ENCODE measurements at regions not wholly inside any gene's neighbourhood (a gene's known extent, or its start where the extent isn't known, plus 50 kb on each side); places are given as distances from the start of the nearest gene placed in this dataset.
"Not testable (repeated sequence)": the region's sequence is repeated elsewhere in the genome, so short reads cannot be mapped to it uniquely, and the experiment has no call there.

DNA sequence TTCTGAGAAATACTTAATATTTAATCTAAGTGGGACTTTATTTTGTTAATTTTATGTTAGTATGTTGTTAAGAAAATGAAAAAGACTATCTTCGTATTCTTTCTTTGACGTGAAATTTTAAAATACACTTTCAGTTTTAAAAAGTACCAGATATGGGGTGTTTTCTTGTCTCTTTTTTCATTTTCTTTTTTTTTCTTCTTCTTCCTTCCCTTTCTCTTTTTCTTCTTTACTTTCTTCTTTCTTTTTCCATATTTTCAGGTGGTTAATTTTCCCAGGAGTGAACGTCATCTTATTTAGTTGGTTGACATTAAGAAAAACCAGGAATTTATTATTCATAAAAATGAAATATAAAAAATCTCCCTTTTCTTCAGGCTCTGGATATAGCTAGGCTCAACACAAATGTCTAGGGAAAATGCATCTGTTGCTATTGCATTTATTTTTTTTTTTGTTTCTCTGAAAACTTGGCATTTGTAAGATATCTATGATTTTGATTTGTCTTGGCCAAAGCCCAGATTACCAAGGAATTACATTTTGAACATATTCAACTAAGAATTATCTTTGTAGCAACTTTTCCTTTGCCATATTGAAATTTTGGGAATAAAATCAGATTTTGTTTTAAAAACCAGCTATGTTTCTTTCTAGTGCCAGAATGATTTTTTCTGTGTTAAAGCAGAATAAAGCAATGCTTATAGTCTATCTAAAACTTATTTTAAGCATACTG, 241.3 kb upstream of the FOXP2 start:
- DNase-seq, result no peak

GRCh38 chr7:114169389-114169788, 245.2 kb upstream of the FOXP2 start:
- not testable (repeated sequence) for DNase-seq

DNA sequence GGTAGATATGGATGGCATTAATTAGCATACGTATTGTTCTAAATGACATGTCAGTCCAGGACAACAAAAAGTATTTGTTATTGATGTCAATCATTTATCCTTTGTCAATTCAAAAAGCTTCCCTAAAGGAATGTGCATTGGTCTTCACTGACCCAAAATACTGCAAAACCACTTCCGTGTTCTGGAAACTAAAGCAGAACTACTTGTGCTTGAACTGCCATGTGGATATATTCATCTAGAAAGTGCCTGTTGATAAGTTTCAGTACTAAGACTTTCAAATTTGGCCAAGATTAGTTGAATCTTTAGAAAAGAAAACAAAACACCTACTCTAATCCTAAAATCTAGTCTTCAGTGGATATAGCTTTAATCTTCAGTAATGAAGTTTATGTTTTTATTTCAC, 242.1 kb upstream of the PPP1R3A start:
- DNase-seq, result no peak

- DNase-seq, result no peak
These were observed 240.0 kb upstream of the PPP1R3A start for GRCh38 chr7:114158854-114159253.

GRCh38 chr7:114158275-114158674, 239.5 kb upstream of the PPP1R3A start:
- no peak for DNase-seq

DNA sequence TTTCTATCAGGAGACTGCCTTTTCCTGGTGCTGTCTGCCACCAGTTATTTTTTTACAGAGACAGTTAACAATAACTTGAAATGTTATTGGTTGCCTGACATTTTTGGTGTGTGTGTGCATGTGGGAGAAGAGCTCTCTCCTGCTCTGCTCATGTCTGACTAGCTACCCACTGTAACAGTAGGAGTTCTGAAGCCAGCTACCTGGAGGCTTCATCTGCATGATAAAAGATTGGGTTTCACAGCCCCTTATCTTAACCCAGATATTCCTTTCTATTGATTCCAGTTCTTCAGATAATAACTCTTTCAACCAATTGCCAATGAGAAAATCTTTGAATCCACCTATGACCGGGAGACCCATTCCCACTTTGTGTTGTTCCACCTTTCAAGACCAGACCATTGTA, 237.4 kb upstream of the PPP1R3A start:
- no peak for DNase-seq

DNA sequence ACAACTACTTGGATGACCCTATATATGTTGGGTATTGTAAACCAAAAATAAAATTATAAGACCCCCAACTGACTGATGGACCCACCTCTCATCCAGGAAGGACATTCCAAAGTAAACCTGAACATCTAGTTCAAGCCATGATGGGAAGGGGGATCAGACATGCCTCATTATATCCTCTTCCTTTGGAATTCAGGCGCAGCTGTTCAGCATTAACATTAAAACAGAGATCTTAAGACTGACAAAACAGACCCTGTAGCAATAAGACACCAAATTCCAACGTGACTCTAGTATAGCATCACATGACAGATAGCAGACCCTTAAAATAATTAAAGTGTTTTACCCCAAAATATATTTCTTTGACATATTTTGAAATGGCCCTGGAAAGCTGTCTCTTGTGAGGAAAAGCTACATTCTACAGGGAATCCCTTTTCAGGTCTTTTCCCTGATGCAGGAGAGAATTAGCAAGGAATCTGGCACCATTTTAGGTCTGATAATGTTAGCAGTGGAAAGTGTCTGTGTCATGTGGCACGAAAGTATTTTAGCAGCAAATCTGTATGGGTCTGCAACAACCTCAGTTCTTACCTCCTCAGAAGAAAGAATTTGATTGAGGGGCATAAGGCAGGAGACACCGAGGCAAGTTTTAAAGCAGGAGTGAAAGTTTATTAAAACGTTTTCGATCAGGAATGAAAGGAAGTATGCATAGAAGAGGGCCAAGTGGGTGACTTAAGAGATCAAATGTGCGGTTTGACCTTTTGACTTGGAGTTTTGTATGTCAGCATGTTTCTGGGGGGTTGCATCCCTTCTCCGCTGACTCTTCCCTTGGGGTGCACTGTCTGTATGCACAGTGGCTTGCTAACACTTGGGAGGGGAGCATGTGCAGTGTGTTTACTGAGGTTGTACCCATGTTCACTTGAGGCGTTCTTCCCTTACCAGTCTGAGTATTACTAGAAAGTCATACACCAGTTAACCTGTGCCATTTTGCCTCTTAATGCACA, 236.6 kb upstream of the PPP1R3A start:
- no peak for DNase-seq

DNA sequence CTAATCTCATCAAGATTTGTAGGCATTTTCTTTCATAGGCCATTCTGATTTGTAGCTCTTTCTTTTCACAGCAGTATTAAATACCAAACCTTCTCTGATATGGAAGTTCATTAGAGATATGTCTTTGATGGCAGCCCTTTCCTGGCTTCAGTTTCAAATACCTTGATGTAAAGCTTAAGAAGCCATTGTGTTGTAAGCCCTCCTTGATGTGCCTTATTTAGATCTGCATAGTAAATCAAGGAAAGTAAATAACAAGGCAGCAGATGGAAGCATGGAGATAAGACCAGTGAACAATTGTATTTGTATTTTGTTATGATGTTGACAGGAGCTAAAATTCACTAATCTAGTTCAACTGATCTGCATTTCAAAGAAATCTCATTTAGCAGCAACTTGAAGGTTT, 234.9 kb upstream of the PPP1R3A start:
- DNase-seq, result no peak

- no peak for DNase-seq
These were observed 233.6 kb upstream of the PPP1R3A start for GRCh38 chr7:114152314-114152938.

- DNase-seq, result no peak
These were observed 233.0 kb upstream of the PPP1R3A start for GRCh38 chr7:114151777-114152176.

DNA sequence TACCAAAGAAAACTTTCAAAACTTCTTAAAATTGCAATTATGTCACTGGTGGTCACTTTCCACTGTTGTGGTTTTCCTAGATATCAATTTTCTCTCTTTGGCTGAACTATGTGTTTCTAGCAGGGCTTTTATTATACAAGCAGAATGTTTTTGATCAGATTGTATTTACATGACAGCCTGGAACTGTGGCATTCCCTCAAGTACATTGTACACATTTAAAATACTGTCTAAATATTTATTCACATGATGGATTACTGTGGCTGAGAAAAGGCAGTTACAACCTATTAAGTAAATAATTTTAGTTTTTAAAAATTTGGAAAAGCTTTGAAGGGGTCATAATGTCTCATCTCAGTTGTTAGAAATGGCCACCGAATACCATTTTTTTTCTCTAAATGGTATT, 231.9 kb upstream of the PPP1R3A start:
- no peak for DNase-seq

DNA sequence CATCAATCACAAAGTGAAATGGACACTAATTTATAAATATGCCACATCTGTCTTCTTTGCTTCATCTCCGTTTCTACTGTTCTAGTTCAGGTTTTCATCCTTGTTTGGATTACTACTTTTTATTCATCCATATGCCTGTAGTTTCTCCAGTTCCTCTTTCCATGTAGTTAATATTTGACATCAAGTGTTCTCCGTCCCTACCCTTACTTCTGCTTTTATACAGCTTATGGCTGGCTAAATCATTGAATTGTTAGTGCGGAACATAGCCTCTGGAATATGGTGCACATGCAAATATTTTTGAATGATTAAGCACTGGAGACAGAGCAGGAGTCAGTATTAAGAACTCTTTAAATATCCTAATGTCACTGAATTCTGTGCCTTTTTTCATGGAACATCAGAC, 230.0 kb upstream of the PPP1R3A start:
- DNase-seq, result no peak

DNA sequence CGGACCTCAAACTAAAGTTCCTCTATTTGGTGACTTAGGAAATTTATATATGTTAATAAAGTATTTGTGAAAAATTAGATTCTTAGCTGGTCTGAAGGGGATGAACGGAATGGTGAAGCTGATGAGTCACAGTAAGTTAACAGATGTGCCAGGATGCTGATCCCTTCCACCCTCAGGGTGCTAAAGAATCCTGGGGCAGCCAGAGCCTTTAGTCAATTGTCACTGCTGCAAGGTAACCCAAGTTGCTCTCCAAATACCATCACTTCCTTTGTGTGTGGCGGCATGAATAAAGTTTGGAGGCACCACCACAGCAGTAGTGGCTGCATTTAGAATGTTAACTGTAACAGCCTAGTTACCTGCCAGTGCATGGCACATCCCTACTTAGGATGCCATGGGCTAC, 222.6 kb upstream of the PPP1R3A start:
- DNase-seq, result no peak

DNA sequence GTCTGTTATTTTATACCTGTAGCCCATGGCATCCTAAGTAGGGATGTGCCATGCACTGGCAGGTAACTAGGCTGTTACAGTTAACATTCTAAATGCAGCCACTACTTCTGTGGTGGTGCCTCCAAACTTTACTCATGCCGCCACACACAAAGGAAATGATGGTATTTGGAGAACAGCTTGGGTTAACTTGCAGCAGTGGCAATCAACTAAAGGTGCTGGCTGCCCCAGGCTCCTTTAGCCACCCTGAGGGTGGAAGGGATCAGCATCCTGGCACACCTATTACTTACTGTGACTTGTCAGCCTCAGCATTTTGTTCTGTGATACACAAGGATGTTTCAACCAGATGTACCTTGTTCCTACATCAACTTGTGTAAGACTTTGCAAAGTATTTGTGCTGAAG, 221.8 kb upstream of the PPP1R3A start:
- no peak for DNase-seq

GRCh38 chr7:114139690-114140089, 220.9 kb upstream of the PPP1R3A start:
- DNase-seq, result not testable (repeated sequence)

- DNase-seq, result no peak
These were observed 219.8 kb upstream of the PPP1R3A start for GRCh38 chr7:114138587-114138986.

DNA sequence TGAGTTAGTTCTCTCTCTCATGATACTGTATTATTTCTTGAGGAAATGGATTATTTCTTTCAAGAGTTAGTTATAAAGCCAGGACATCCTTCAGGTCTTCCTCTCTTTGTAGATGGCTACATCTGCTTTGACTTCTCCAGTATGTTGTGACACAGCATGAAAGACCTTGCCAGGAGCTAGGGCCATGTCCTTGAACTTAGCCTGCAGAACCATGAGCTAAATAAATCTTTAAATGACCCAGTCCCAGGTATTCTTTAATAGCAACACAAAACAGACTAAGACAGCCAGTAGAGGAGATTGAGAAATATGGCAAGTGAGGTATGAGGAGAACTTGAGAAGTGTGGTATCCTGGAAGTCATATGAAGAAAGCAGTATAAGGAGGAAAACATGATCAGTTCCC, 214.9 kb upstream of the PPP1R3A start:
- no peak for DNase-seq

- peak; percentile 5 for DNase-seq
These were observed 212.1 kb upstream of the PPP1R3A start for GRCh38 chr7:114130866-114131265.

DNA sequence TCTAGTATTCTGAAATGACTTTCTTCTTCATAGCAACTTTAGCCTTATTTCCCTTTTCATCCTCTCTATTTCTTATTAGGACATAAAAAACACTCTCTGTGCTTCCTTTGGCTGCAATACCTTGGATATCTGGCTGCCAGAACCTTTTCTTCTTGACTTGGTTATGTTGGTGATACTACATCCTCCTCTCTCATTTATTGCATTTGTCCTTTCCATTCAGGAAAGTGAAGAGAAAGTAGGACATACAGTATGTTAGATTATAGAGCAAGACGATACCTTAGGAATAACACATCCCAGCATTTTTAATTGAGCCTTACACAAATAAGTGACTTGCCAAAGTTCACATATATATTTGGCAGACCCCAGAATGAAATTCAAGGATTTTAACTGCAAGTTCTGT, 210.1 kb upstream of the PPP1R3A start:
- DNase-seq, result no peak

DNA sequence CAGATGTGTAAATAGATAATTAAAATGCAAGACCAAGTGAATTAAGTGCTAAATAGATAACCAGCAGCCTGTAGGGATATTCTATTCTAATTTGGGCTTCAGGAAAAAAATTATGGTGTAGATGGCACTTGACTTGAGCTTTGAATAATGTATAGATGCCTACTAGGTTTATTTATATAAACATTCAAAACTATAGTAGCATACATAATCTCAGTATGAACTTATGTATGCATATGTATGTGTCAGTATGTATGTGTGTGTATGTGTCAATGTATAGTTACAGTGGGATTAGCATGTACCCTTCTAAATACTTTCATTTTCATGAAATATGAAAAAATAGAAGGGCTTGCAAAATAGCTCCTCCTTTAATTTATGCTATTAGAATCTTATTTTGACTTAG, 207.3 kb upstream of the PPP1R3A start:
- DNase-seq, result no peak

DNA sequence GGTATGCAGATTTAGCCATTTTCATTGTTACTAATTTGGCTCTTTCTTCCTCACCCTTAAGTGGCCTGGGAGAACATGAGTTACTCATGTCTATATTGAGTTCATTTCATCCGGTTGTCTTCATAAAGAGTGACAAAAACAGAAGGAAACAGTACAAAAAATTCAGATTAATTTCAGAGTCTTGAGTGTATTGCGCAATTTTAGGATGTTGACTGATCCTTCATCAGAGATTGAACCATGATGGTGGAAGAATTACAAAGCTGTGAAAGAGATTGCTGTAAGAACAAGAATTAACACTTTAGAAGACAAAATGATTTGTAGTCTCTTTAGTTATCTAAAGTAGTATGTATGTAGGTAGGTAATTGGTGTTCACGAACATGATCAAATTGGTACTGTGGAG, 194.0 kb upstream of the PPP1R3A start:
- no peak for DNase-seq

DNA sequence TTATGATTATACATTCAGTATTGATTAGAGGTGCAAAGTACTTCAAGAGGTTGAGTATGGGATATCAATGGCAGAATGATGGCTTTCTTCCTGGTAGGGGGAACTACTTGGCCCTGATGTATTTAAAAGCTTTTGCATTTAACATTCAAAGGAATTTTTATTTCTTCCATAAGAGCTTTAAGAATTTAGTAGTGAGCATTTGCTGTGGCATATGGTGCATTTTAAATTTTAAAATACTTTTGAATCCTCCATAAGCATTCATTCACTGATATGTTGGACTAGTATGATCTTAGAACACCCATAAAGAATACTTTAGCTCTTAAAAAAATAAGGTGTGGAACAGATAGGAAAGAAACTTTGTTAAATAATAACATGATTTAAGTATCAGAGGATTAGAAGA, 191.9 kb upstream of the PPP1R3A start:
- DNase-seq, result no peak

DNA sequence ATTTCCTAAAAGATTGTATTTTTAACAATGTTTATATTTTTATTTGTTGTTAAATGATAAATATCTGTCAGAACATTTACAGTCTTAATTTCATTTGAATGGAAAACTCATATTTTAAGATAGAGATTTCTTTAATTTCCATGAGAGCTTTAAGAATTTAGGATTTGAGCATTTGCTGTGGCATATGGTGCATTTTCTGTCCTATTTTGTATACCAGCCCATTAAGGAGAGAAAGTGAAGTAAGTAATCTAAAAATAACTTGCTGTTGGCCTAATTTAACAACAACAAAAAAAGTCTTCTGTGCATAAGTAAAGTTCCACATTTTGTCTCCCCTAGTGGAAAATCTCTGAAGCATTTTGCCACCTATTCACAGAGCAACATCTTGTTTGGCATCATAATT, 190.9 kb upstream of the PPP1R3A start:
- no peak for DNase-seq

DNA sequence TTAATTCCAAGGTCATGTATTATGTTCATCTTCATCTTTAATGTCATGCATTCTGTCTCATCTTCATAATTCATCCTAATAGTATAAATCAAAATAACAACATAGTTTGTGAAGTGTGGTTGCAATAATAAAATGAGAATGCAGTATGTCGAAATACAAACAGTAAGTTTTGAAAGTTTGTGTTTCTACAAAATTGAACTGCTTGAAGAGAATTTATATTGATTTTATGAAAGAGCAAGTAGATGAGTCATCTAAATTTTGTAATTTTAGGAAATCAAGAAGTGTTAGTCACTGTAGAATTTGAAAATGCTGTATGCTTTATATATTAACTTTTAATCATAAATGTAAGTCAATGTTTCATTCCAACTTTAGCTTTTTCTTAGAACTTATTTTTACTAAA, 190.5 kb upstream of the PPP1R3A start:
- DNase-seq, result no peak

Data from NCI-H1105 (cell line).